SKM-1 treated with dmso at 0.1 percent for 144 hours (cell line): ENCODE measurements at regions not wholly inside any gene's neighbourhood (a gene's known extent, or its start where the extent isn't known, plus 50 kb on each side); places are given as distances from the start of the nearest gene placed in this dataset.

Experiments
- DNase-seq: peaks from one replicate; lab custom pipeline; 2025; ENCODE audit not compliant: unreplicated experiment; lab: John Stamatoyannopoulos, UW

GRCh38 chr3:110181226-110181625 lies 843.9 kb upstream of the DPPA4 start:
- DNase-seq, result no peak

GRCh38 chr3:110184536-110184935 lies 847.2 kb upstream of the DPPA4 start:
- no peak for DNase-seq

- DNase-seq, result no peak
Measured at GRCh38 chr3:110193074-110193473, 855.7 kb upstream of the DPPA4 start.

- DNase-seq, result no peak
Measured at GRCh38 chr3:110198717-110199587, 861.6 kb upstream of the DPPA4 start.

GRCh38 chr3:110199588-110199943 lies 862.2 kb upstream of the DPPA4 start:
- no peak for DNase-seq

GRCh38 chr3:110210086-110210660 lies 861.4 kb upstream of the NECTIN3 start:
- DNase-seq, result no peak

GRCh38 chr3:110226645-110227044 lies 845.0 kb upstream of the NECTIN3 start:
- DNase-seq, result no peak

- no peak for DNase-seq
Measured at GRCh38 chr3:110227991-110228390, 843.6 kb upstream of the NECTIN3 start.

GRCh38 chr3:110234831-110235230 lies 836.8 kb upstream of the NECTIN3 start:
- DNase-seq, result no peak

GRCh38 chr3:110236976-110237610 lies 834.5 kb upstream of the NECTIN3 start:
- no peak for DNase-seq

- no peak for DNase-seq
Measured at GRCh38 chr3:110243081-110243480, 828.5 kb upstream of the NECTIN3 start.

- DNase-seq, result no peak
Measured at GRCh38 chr3:110246796-110247376, 824.7 kb upstream of the NECTIN3 start.

GRCh38 chr3:110248666-110249065 lies 823.0 kb upstream of the NECTIN3 start:
- DNase-seq, result no peak

GRCh38 chr3:110253794-110254193 lies 817.8 kb upstream of the NECTIN3 start:
- no peak for DNase-seq

GRCh38 chr3:110254591-110254990 lies 817.0 kb upstream of the NECTIN3 start:
- DNase-seq, result no peak

- no peak for DNase-seq
Measured at GRCh38 chr3:110261141-110261540, 810.5 kb upstream of the NECTIN3 start.

GRCh38 chr3:110262896-110263295 lies 808.7 kb upstream of the NECTIN3 start:
- DNase-seq, result no peak

- no peak for DNase-seq
Measured at GRCh38 chr3:110265302-110265701, 806.3 kb upstream of the NECTIN3 start.

- DNase-seq, result no peak
Measured at GRCh38 chr3:110267304-110267845, 804.2 kb upstream of the NECTIN3 start.

- no peak for DNase-seq
Measured at GRCh38 chr3:110272525-110272924, 799.1 kb upstream of the NECTIN3 start.

GRCh38 chr3:110291886-110292501 lies 779.6 kb upstream of the NECTIN3 start:
- DNase-seq, result no peak
